ENCODE measurements at regions not wholly inside any gene's neighbourhood (a gene's known extent, or its start where the extent isn't known, plus 50 kb on each side); places are given as distances from the start of the nearest gene placed in this dataset.

DNA sequence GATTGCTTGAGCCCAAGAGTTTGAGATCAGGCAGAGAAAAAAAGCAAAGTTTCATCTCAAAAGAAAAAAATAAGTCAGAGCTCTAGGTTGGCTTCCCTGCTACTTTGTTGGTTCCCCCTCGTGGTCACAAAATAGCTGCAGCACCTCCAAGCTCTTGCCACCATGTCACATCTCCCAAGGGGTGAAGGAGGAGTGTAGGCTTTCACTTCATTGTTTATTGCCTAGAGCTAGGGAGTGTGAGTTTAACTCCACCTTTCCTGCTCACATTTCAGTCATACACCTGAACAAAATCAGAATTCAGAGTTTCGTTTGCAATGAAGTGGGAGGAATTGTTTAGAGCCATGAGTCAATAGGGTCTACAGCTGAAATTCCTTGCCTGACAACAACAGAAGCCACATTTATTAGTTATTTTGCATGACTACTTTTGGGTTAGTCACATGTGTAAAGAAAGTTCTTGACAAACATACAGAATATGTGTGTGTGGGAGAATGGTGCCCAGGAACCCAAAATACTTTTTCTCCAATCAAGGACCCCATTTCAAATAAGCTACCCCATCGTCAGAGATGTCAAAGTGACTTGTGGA, 56.2 kb upstream of the UFL1 start:
- no peak for DNase-seq

- DNase-seq, result no peak
Observed at GRCh38 chr6:96466147-96466863, 55.3 kb upstream of the UFL1 start.

DNA sequence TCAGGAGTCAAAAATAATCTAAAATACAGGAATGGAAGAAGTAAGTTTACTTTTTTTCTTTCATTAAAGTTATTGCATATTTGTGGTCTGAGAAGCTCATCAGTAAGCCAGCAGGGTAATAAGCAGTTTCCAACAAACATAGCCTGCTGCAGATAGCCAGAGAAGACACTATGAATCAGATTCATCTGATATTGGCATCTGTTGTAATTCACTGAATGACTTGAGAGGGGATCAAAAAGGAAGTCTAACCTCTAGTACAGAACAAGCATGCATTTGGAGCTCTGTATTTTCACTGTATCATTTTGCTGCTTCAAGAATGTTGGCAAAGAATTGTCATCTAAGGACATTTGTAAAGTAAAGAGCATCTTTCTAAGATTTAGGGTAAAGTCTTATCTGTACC, 53.8 kb upstream of the UFL1 start:
- DNase-seq, result no peak

DNA sequence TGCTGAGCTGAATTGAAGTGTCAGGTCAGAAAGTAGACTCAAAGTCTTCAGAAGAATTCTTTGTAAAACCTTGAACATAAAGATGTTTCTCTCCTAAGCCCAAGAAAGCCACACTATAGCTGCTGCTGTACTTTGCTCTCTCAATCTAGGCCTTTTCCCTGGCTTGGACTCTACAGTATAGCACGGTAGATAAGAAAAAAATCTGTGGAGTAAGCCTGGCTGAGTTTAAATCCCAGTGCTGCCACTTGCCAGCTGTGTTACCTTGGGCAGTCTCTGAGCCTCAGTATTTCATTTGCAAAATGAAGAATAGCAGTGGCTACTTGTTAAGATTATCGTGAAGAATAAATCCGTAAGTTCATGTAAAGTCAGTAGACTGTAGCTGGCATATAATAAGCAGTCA, 53.3 kb upstream of the UFL1 start:
- DNase-seq, result no peak

GRCh38 chr6:96468681-96469224, 52.9 kb upstream of the UFL1 start:
- DNase-seq, result peak in 1 of 2 donors; percentile 64

DNA sequence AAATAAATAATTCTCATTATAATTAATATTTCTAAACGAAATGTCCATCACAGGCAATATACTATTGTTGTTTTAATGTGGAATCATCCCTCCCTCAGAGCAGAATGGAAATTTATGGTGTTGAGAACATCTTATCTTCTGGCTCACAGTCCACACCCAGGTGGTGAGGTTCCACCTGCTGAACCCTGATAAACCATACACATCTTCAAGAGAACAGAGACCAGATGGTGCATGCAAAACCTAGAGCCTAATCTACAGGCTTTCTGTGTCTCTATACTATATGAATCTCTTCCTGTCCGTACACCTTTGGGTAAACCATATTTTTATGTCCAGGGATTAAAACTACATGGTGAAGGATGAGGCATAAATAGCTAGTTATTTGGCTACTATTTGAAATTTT, 52.3 kb upstream of the UFL1 start:
- DNase-seq, result no peak

- no peak for DNase-seq
Observed at GRCh38 chr6:96470296-96470695, 51.3 kb upstream of the UFL1 start.

Measured in hippocampal formation (tissue), 2 donors.